ENCODE measurements at regions not wholly inside any gene's neighbourhood (a gene's known extent, or its start where the extent isn't known, plus 50 kb on each side); places are given as distances from the start of the nearest gene placed in this dataset.

DNA sequence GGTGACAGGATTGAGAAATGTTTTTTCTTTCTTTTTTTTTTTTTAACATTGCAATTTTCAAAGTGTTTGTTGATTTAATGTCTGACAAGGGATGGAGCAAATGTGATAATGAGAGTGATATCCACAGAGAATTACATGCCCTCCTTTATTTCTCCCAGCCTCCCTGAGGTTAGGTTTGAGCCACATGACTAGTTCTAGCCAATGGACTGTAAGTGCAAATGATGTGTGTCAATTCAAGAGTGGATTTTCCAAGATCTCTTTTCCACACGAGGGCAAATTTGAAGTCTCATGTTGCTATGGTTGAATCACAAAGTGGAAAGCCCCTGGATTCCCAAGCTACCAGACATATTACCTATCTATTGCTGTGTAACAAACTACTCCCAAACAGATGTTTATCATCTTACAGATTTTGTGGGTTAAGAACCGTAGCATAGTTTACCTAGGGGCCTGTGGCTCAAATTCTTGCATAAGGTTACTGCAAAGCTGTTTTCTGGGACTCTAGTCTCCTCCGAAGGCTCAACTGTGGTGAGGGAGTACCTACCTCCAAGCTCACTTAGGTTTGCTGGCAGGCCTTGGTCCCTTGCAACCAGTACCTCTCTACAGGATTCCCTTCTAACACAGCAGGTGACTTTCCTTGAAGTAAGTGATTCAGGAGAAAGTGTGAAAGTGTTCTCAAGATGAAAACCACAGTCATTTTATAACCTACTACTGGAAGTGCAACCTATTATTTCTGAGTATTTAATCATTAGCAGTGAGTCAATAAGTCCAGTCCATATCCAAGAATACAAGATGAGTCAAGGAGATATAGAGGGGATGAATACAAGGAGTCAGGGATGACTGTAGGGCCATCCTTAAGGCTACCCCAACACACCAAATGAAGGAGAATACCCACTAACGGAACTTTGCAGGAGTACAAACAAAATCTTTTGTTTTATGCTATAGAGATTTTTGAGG is 533.6 kb downstream of the PTPRC start:
- DNase-seq, result no peak

- no peak for DNase-seq
These were observed 534.5 kb downstream of the PTPRC start for GRCh38 chr1:199173356-199173755.

GRCh38 chr1:199174336-199174735 is 535.5 kb downstream of the PTPRC start:
- no peak for DNase-seq

DNA sequence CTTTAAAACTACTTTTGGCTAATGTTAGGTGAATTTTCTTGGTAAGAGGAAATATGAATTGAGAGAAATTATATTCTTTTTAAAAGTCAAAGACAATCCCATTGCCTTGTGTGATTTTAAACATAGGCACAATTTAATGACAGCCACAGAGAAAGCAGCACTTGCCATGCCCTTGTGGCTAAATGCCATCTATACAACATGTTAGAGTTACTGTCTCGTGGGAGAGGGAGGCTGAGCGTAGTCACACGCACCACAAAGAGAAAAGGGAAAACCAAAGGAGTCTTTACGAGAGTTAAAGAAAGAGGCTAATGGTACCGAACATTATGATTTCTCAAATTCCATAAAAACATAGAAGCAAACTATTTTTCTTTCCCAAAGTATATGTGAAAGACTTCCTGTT is 537.9 kb downstream of the PTPRC start:
- DNase-seq, result no peak

DNA sequence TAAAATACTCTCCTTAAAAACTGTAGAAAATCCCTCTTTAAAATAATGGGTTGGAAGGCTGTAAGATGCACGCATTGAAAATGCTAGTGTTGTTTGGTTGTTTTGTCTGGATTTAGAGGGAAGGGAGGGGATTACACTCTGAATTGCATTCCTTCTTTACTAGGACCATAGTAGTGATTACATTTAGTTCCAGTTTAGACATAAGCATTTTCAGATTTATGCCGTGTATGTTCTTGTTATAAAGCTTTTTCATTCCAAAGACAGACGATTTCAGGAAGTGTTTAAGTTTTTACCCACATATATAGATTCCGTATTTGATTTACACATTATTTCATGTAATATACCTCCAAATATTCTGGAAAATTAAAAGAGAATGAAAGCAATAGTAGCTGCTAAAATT is 538.4 kb downstream of the PTPRC start:
- no peak for DNase-seq

DNA sequence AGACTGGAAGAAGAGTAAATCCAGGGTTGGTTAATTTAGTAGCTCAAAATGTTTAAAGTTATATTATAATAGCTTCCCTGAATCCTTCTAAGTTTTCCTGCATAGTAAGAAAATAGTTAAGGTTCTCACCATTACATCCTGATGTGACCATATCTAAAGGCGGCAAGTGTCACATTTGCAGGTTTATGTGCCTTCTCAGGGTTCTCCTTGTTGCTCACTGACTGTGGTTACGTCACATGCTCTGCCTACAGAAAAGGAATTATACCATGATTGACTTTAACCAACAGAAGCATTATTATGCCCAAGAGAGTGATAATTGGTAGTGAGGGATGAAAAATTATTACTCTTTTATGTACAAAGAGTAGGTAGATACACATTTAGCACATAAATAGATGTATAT is 539.8 kb downstream of the PTPRC start:
- DNase-seq, result no peak

GRCh38 chr1:199182186-199182843 is 543.5 kb downstream of the PTPRC start:
- DNase-seq, result no peak

- no peak for DNase-seq
These were observed 545.3 kb downstream of the PTPRC start for GRCh38 chr1:199184180-199184579.

GRCh38 chr1:199194862-199195261 is 556.0 kb downstream of the PTPRC start:
- no peak for DNase-seq

- no peak for DNase-seq
These were observed 558.9 kb downstream of the PTPRC start for GRCh38 chr1:199197695-199198094.

- no peak for DNase-seq
These were observed 563.5 kb downstream of the PTPRC start for GRCh38 chr1:199202331-199202730.

GRCh38 chr1:199204231-199204630 is 565.4 kb downstream of the PTPRC start:
- DNase-seq, result no peak

GRCh38 chr1:199205740-199206441 is 567.1 kb downstream of the PTPRC start:
- no peak for DNase-seq

DNA sequence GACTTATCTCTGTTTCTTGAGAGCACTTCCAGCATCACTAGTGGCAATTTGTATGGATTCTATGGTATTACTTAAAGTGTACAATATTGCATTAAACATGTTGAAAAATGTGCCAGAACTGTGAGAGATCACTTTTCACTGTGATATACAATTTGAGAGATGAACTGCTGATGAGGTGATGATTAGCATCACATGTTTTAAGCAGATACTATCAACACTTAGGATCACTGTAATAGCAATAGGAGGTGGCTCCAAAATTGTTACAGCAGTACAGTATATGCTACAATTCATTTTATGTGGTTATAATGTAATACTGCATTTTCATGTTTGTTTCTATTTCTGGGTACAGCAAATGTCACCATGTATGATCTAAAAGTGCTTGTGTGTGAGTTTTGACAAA is 570.0 kb downstream of the PTPRC start:
- DNase-seq, result no peak

DNA sequence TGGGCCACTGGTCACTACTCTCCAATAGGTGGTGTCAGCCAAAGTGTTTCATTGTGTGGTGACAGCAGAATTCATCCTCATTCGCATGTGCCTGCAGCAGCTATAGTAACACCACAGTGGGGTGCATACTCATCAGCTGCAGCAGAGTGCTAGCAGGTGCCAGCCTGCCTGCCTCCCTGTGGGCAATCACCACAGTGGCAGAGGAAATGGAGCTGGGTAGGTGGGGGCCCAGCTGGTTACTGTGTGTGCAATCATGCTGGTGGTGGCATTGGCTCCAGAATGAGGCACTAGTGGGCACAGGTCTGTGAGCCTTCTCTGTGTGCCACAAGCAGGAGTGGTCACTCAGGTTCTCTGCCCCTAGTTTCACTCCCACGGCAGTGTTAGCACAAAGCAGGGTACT is 579.2 kb downstream of the PTPRC start:
- DNase-seq, result no peak

DNA sequence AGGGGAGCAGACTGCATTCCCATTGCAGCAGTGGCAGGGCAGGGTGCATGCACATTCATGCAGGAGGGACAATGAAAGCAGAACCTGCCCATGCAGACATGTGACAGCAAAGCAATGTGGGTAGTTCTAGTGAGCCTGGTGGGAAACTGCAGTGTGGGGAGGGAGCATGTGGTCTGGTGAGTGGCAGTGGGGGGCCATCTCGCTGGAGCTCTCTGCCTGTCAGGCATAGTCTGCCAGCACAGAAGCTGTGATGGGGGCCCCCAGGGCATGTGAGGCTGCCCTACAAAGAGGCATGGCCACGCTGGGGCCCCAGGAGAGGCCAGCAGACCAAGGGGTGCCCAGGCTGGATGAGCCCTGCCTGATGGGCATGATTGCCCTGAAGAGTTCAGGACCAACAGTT is 579.7 kb downstream of the PTPRC start:
- DNase-seq, result no peak

DNA sequence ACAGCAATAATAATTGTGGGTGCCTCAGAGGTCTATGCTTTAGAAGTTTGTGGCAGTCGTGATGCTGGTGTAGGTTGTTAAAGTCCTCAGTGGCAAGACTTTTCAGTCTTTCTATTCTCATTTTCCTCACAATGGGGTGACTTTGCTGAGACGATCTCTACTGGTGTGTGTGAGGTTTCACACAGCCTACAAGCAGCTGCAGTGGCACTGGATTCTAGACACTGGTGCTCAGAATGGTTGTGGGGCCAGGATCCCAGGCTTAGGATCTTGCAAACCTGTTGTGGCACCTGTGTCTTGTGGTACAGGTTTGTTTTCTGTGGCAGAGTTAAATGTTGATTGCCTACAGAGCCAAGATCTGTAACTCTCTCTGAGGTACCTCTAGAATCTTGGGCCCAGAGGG is 581.2 kb downstream of the PTPRC start:
- no peak for DNase-seq

- no peak for DNase-seq
These were observed 582.7 kb downstream of the PTPRC start for GRCh38 chr1:199221371-199222150.

DNA sequence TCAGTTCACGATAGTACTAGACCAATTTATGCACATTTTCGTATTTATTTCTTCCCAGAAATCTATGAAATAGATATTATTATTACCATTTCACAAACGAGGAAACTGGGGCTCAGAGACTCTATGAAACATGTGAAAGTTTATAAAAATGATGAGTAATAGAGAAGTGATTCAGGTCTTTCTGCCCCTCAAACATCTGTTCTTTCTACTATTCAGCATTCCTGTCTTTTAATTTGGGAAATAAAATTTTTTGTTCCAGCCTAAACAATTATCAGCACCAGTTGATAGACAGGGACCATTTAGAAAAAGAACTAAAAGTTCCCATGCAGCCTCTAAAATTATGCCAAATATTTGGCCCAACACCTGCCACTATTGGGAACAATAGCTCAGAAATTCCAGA is 585.1 kb downstream of the PTPRC start:
- no peak for DNase-seq

GRCh38 chr1:199226163-199226562 is 587.3 kb downstream of the PTPRC start:
- DNase-seq, result no peak

GRCh38 chr1:199242147-199242546 is 603.3 kb downstream of the PTPRC start:
- DNase-seq, result no peak

- no peak for DNase-seq
These were observed 603.8 kb downstream of the PTPRC start for GRCh38 chr1:199242601-199243000.
